ENCODE measurements at regions not wholly inside any gene's neighbourhood (a gene's known extent, or its start where the extent isn't known, plus 50 kb on each side); places are given as distances from the start of the nearest gene placed in this dataset.

- ATAC-seq = no peak
- no peak for DNase-seq (ENCODE audit: extremely low read depth in 1 of 4, low spot score in 3 of 4)
- intact Hi-C loops (cut with micrococcal nuclease) (no loop called here), in situ Hi-C loops (cut with MboI) (no loop called here)
- Histone ChIP-seq H4K20me1 (replicated peaks; ENCODE audit: control insufficient read depth, insufficient read depth, low read length) (no peaks in the 10 kb centered on the region; the same call in 1 of the 2 replicates), H3K79me2 (ENCODE audit: control insufficient read depth, insufficient read depth, low read length) (no peaks in the 10 kb centered on the region), H3K9ac (ENCODE audit: insufficient read depth in 1 of 2, low read depth in 2 of 2, low read length in 2 of 2) (no peak overlapping the region), H3K27ac (ENCODE audit: extremely low read depth, low read depth, low read length) (no peak overlapping the region), H3K4me1 (replicated peaks in 1 of 2; ENCODE audit: control insufficient read depth in 2 of 2, insufficient read depth in 2 of 2, low read length in 2 of 2) (no peaks in the 10 kb centered on the region; a peak in 1 of 5 replicates), H3K36me3 (ENCODE audit: control insufficient read depth, insufficient read depth, low read length) (no peaks in the 10 kb centered on the region), H3K4me3 (no peak overlapping the region), H3K27me3 (ENCODE audit: control insufficient read depth in 2 of 2, insufficient read depth in 2 of 2, low read length in 2 of 2) (no peaks in the 10 kb centered on the region), H3K9me1 (ENCODE audit: control insufficient read depth, insufficient read depth, low read length) (no peaks in the 10 kb centered on the region), H2AFZ (ENCODE audit: low read depth, low read length) (no peak overlapping the region), H3K9me3 (replicated peaks; ENCODE audit: control insufficient read depth, insufficient read depth, low read depth, low read length) (no peaks in the 10 kb centered on the region), H3K4me2 (ENCODE audit: insufficient read depth, low read length) (no peak overlapping the region)
- no TSS peak for BruUV-seq (replicated peaks)
- no peak for FAIRE-seq
- WGBS (ENCODE audit: insufficient coverage, low coverage, missing lambda C conversion rate) = 3% methylated on average over 3 of the region's 3 CpGs
- TF ChIP-seq ZNF57 (CRISPR knock-in tag; IDR thresholded peaks at IDR 0.05) (no peak), ZNF316 (IDR thresholded peaks at IDR 0.05) (peak; percentile 29; the same call in 1 of the 2 replicates)
- CTCF ChIA-PET (ENCODE audit: low intra/inter-chr PET ratio) = no interaction called here
- POLR2A ChIA-PET = interaction anchor here (0.7 kb wide), 1 partner anchor 262 kb away, joined by 3 read pairs; no protein-coding TSS in a partner anchor
Measured at GRCh38 chr12:114220311-114220710, 185.6 kb downstream of the TBX5 start.

GRCh38 chr12:114218136-114218535 is 187.8 kb downstream of the TBX5 start:
- Histone ChIP-seq H3K4me1 (replicated peaks in 1 of 2; ENCODE audit: control insufficient read depth in 2 of 2, insufficient read depth in 2 of 2, low read length in 2 of 2) (no peaks in the 10 kb centered on the region; a peak in 1 of 5 replicates), H3K36me3 (ENCODE audit: control insufficient read depth, insufficient read depth, low read length) (no peaks in the 10 kb centered on the region), H3K4me2 (ENCODE audit: insufficient read depth, low read length) (no peak overlapping the region), H3K9me3 (replicated peaks; ENCODE audit: control insufficient read depth, insufficient read depth, low read depth, low read length) (no peaks in the 10 kb centered on the region), H3K9ac (ENCODE audit: insufficient read depth in 1 of 2, low read depth in 2 of 2, low read length in 2 of 2) (no peak overlapping the region), H3K27ac (ENCODE audit: extremely low read depth, low read depth, low read length) (no peak overlapping the region), H3K4me3 (no peak overlapping the region), H3K27me3 (ENCODE audit: control insufficient read depth in 2 of 2, insufficient read depth in 2 of 2, low read length in 2 of 2) (no peaks in the 10 kb centered on the region), H3K79me2 (ENCODE audit: control insufficient read depth, insufficient read depth, low read length) (no peaks in the 10 kb centered on the region), H2AFZ (ENCODE audit: low read depth, low read length) (no peak overlapping the region), H3K9me1 (ENCODE audit: control insufficient read depth, insufficient read depth, low read length) (no peaks in the 10 kb centered on the region), H4K20me1 (replicated peaks; ENCODE audit: control insufficient read depth, insufficient read depth, low read length) (no peaks in the 10 kb centered on the region; the same call in 1 of the 2 replicates)
- in situ Hi-C loops (cut with MboI) = no loop called here
- FAIRE-seq (no peak), ATAC-seq (no peak), DNase-seq (ENCODE audit: extremely low read depth in 1 of 4, low spot score in 3 of 4) (no peak)
- intact Hi-C loops (cut with micrococcal nuclease) = no loop called here
- CTCF ChIA-PET (ENCODE audit: low intra/inter-chr PET ratio) = no interaction called here
- POLR2A ChIA-PET = interaction anchor here (0.5 kb wide), 1 partner anchor 131 kb away, joined by 3 read pairs; no protein-coding TSS in a partner anchor
- 0% methylated on average over 2 of the region's 2 CpGs for WGBS (ENCODE audit: insufficient coverage, low coverage, missing lambda C conversion rate)
- TF ChIP-seq AFF1 (IDR thresholded peaks at IDR 0.05; ENCODE audit: low read depth in 1 of 2, partially characterized antibody in 2 of 2) = no peak
- no peak for TF ChIP-seq ATF3 (IDR thresholded peaks at IDR 0.05)
- TF ChIP-seq ATF3 (CRISPR knock-in tag; conservative IDR thresholded peaks at IDR 0.05) = no peak
- no peak for TF ChIP-seq NELFE (IDR thresholded peaks at IDR 0.05; ENCODE audit: insufficient read depth, insufficient read length)
- no peak for TF ChIP-seq KLF10 (CRISPR knock-in tag; IDR thresholded peaks at IDR 0.05)
- BruUV-seq (replicated peaks) = no TSS peak
